ENCODE measurements at regions not wholly inside any gene's neighbourhood (a gene's known extent, or its start where the extent isn't known, plus 50 kb on each side); places are given as distances from the start of the nearest gene placed in this dataset.

GRCh38 chr21:27244352-27244751 lies 277.5 kb upstream of the ADAMTS5 start:
- DNase-seq (ENCODE audit: extremely low spot score): no peak
- POLR2A ChIA-PET: no interaction called here
- TF ChIP-seq FOXK2 (IDR thresholded peaks at IDR 0.05) (no peak), NFRKB (IDR thresholded peaks at IDR 0.05) (no peak), L3MBTL2 (conservative IDR thresholded peaks at IDR 0.05) (no peak), LEF1 (IDR thresholded peaks at IDR 0.05; ENCODE audit: borderline replicate concordance) (no peak), SP1 (IDR thresholded peaks at IDR 0.05) (no peak), ARNT (IDR thresholded peaks at IDR 0.05) (no peak), HDGF (IDR thresholded peaks at IDR 0.05; ENCODE audit: borderline replicate concordance) (no peak), ZNF384 (IDR thresholded peaks at IDR 0.05) (no peak), BHLHE40 (IDR thresholded peaks at IDR 0.05; ENCODE audit: borderline replicate concordance) (no peak), ELF4 (IDR thresholded peaks at IDR 0.05) (no peak), FOXA1 (IDR thresholded peaks at IDR 0.05) (no peak)
- TF ChIP-seq, protein P1, sequence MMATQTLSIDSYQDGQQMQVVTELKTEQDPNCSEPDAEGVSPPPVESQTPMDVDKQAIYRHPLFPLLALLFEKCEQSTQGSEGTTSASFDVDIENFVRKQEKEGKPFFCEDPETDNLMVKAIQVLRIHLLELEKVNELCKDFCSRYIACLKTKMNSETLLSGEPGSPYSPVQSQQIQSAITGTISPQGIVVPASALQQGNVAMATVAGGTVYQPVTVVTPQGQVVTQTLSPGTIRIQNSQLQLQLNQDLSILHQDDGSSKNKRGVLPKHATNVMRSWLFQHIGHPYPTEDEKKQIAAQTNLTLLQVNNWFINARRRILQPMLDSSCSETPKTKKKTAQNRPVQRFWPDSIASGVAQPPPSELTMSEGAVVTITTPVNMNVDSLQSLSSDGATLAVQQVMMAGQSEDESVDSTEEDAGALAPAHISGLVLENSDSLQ (IDR thresholded peaks at IDR 0.05): no peak
- CTCF ChIA-PET: interaction anchor here (0.6 to 1.1 kb wide), 2 partner anchors 17 to 54 kb away, joined by 3 read pairs; no protein-coding TSS in a partner anchor

GRCh38 chr21:27240839-27241238 lies 274.0 kb upstream of the ADAMTS5 start:
- DNase-seq (ENCODE audit: extremely low spot score): no peak
- POLR2A ChIA-PET: no interaction called here
- TF ChIP-seq CTBP1 (IDR thresholded peaks at IDR 0.05; ENCODE audit: borderline replicate concordance) (no peak), L3MBTL2 (conservative IDR thresholded peaks at IDR 0.05) (no peak), ZNF384 (IDR thresholded peaks at IDR 0.05) (no peak), SUZ12 (IDR thresholded peaks at IDR 0.05) (no peak), FOXM1 (IDR thresholded peaks at IDR 0.05; ENCODE audit: borderline replicate concordance) (no peak), LEF1 (IDR thresholded peaks at IDR 0.05; ENCODE audit: borderline replicate concordance) (no peak), BHLHE40 (IDR thresholded peaks at IDR 0.05; ENCODE audit: borderline replicate concordance) (no peak), NFRKB (IDR thresholded peaks at IDR 0.05) (no peak), TARDBP (IDR thresholded peaks at IDR 0.05) (no peak), HDGF (IDR thresholded peaks at IDR 0.05; ENCODE audit: borderline replicate concordance) (no peak), ELF4 (IDR thresholded peaks at IDR 0.05) (no peak), ARNT (IDR thresholded peaks at IDR 0.05) (no peak), FOXK2 (IDR thresholded peaks at IDR 0.05) (no peak)
- TF ChIP-seq, protein P1 (IDR thresholded peaks at IDR 0.05): no peak
- CTCF ChIA-PET: no interaction called here

DNA sequence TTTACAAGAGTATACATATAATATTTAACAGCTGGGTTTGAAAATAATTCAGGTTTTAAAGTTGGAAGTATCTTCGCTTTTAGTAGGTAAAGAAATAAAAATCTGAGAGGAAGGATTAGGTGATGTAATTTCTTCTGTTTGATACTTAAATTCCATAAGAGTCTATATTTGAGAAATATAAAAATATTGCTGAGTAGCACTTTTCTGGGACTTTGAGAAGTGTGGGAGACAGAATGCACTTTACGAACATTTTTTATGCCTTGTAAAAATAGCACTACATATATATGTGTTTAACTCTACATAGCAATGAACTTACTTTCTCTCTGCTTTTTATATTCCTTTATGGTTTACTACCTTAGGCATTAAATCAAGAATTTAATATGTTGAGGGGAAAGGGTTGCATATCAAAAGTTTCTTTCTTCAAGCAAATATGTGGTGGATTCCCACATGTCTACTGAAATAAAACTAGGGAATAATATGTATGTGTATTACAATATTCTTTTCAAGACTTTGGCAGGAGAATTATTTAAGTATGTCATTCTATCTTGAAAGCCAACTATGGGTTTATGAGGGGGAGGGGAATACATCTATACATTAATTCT lies 266.7 kb upstream of the ADAMTS5 start:
- DNase-seq (ENCODE audit: extremely low spot score): no peak
- ChIA-PET CTCF (no interaction called here), POLR2A (no interaction called here)
- TF ChIP-seq ARNT (IDR thresholded peaks at IDR 0.05) (no peak), FOXA1 (IDR thresholded peaks at IDR 0.05) (no peak), NFRKB (IDR thresholded peaks at IDR 0.05) (no peak), SP1 (IDR thresholded peaks at IDR 0.05) (no peak), FOXK2 (IDR thresholded peaks at IDR 0.05) (no peak), ELF4 (IDR thresholded peaks at IDR 0.05) (no peak), SUZ12 (IDR thresholded peaks at IDR 0.05) (no peak), TARDBP (IDR thresholded peaks at IDR 0.05) (no peak), HDGF (IDR thresholded peaks at IDR 0.05; ENCODE audit: borderline replicate concordance) (no peak), LEF1 (IDR thresholded peaks at IDR 0.05; ENCODE audit: borderline replicate concordance) (no peak), BHLHE40 (IDR thresholded peaks at IDR 0.05; ENCODE audit: borderline replicate concordance) (no peak), ZNF384 (IDR thresholded peaks at IDR 0.05) (no peak), CTBP1 (IDR thresholded peaks at IDR 0.05; ENCODE audit: borderline replicate concordance) (no peak), FOXM1 (IDR thresholded peaks at IDR 0.05; ENCODE audit: borderline replicate concordance) (no peak), L3MBTL2 (conservative IDR thresholded peaks at IDR 0.05) (no peak)
- TF ChIP-seq, protein P1 (IDR thresholded peaks at IDR 0.05): no peak

- ChIA-PET POLR2A (no interaction called here), CTCF (no interaction called here)
- TF ChIP-seq ELF4 (IDR thresholded peaks at IDR 0.05): no peak
- DNase-seq (ENCODE audit: extremely low spot score): no peak
Observed at GRCh38 chr21:27225940-27226339, 259.1 kb upstream of the ADAMTS5 start.

DNA sequence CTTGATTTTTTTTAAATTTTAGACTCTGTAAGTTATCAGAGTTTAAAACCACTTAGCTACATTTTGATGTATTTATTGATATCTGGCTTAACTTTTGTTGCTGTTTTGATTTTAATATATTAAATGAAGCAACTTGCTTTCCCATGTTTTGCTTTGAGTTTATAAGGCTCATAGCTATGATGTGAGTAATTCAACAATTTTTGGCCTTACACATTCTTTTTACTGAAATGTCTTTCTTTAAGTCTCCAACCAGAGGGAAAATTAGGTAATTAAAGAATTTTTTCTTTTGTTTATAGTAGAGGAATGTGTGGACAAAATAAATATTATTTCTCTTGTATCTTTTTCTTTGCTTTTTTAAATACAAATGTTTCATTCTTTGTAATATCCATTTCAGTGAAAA lies 258.3 kb upstream of the ADAMTS5 start:
- ChIA-PET POLR2A (no interaction called here), CTCF (no interaction called here)
- DNase-seq (ENCODE audit: extremely low spot score): no peak
- no peak for TF ChIP-seq NFRKB (IDR thresholded peaks at IDR 0.05)
- no peak for TF ChIP-seq ARNT (IDR thresholded peaks at IDR 0.05)
- no peak for TF ChIP-seq HDGF (IDR thresholded peaks at IDR 0.05; ENCODE audit: borderline replicate concordance)
- TF ChIP-seq ELF4 (IDR thresholded peaks at IDR 0.05): no peak
- TF ChIP-seq LEF1 (IDR thresholded peaks at IDR 0.05; ENCODE audit: borderline replicate concordance): no peak
- no peak for TF ChIP-seq L3MBTL2 (conservative IDR thresholded peaks at IDR 0.05)
- no peak for TF ChIP-seq FOXK2 (IDR thresholded peaks at IDR 0.05)
- TF ChIP-seq SUZ12 (IDR thresholded peaks at IDR 0.05): no peak
- TF ChIP-seq ZNF384 (IDR thresholded peaks at IDR 0.05): no peak
- TF ChIP-seq, protein P1 (IDR thresholded peaks at IDR 0.05): no peak
- no peak for TF ChIP-seq BHLHE40 (IDR thresholded peaks at IDR 0.05; ENCODE audit: borderline replicate concordance)
- no peak for TF ChIP-seq TARDBP (IDR thresholded peaks at IDR 0.05)
- TF ChIP-seq FOXA1 (IDR thresholded peaks at IDR 0.05): no peak
- no peak for TF ChIP-seq FOXM1 (IDR thresholded peaks at IDR 0.05; ENCODE audit: borderline replicate concordance)
- TF ChIP-seq CTBP1 (IDR thresholded peaks at IDR 0.05; ENCODE audit: borderline replicate concordance): no peak
- TF ChIP-seq SP1 (IDR thresholded peaks at IDR 0.05): no peak

Data from HEK293T (cell line).